Transverse colon (tissue), 4 donors: ENCODE measurements at regions not wholly inside any gene's neighbourhood (a gene's known extent, or its start where the extent isn't known, plus 50 kb on each side); places are given as distances from the start of the nearest gene placed in this dataset.

Source experiments
- DNase-seq: peaks from one replicate; pipeline ENCODE4 v3.0.0-alpha.2; 2019
- H3K27ac ChIP-seq, 4 donors: fragments of 200-600 bp; sonication (generic); 2 replicates each; pipeline ENCODE4 v1.5.1; 2016 to 2018; ENCODE audit warnings: inconsistent platforms in 4 of 4
- H3K27me3 ChIP-seq: fragments of 200-600 bp; sonication (generic); 2 replicates; pipeline ENCODE4 v1.5.1; 2017; ENCODE audit warnings: inconsistent platforms
- H3K36me3 ChIP-seq, 4 donors: fragments of 200-600 bp; sonication (generic); 2 replicates each; pipeline ENCODE4 v1.5.1; 2017 to 2019; ENCODE audit warnings: inconsistent platforms in 4 of 4
- H3K4me1 ChIP-seq, 4 donors: fragments of 200-600 bp; sonication (generic); 2 replicates each; pipeline ENCODE4 v1.5.1; 2017 to 2020; ENCODE audit warnings: inconsistent platforms in 4 of 4
- H3K4me3 ChIP-seq, 4 donors: fragments of 200-600 bp; sonication (generic); 1 replicate in 1 of 4; 2 replicates in 3 of 4; pipeline versions ENCODE4 v1.5.1 to v1.6.1; 2017 to 2019; ENCODE audit warnings: inconsistent platforms in 4 of 4
- H3K9me3 ChIP-seq, 2 donors: fragments of 200-600 bp; sonication (generic); 2 replicates each; pipeline ENCODE4 v1.5.1; 2017 to 2019; ENCODE audit warnings: inconsistent platforms in 2 of 2
- EP300 ChIP-seq: sonication (generic); formaldehyde crosslinking; IDR thresholded peaks from one replicate; pipeline ENCODE4 v1.6.1; 2017; ENCODE audit warnings: antibody characterized with exemption, low read depth
- POLR2A ChIP-seq: fragments of 450-650 bp; IDR thresholded peaks from one replicate; pipeline ENCODE4 v1.6.1; 2016; ENCODE audit warnings: antibody characterized with exemption, mild to moderate bottlenecking, moderate library complexity
- POLR2AphosphoS5 ChIP-seq, 3 donors: sonication (generic); formaldehyde crosslinking; IDR thresholded peaks; one replicate each; pipeline ENCODE4 v1.6.1; 2016; ENCODE audit warnings: antibody characterized with exemption in 3 of 3
- WGBS, 2 donors: methylation state at CpG; one replicate each; pipeline ENCODE4 v1.1.5; 2018; ENCODE audit warnings: low coverage in 1 of 2; 5-methylcytosine and 5-hydroxymethylcytosine counted together
- in situ Hi-C, 4 donors: fragments of 200-750 bp; cut with MboI; loops; one replicate each; pipeline versions ENCODE4 v1.15.0 to v1.15.1; 2017; ENCODE audit warnings: low sequenced_read_pairs in 3 of 4, low pct_ligation_motif_present in 1 of 4, low pct_unique_long_range_greater_than_20kb in 1 of 4
- intact Hi-C: fragments of 100-400 bp; cut with DNase I; formaldehyde crosslinking; loops from one replicate; pipeline ENCODE4 v1.15.1; 2023; ENCODE audit warnings: low total_unique reads
- TF ChIP-seq, protein P1 (sequence below), 5 experiments: fragments of 200-600 bp in 3 of 5; fragments of 450-650 bp in 2 of 5; sonication (generic) in 3 of 5; IDR thresholded peaks; 1 replicate in 2 of 5; 2 replicates in 3 of 5; pipeline ENCODE4 v1.5.1; 2016 to 2017; ENCODE audit warnings: antibody characterized with exemption in 5 of 5, inconsistent platforms in 3 of 5, mild to moderate bottlenecking in 2 of 5, moderate library complexity in 1 of 5

DNA sequence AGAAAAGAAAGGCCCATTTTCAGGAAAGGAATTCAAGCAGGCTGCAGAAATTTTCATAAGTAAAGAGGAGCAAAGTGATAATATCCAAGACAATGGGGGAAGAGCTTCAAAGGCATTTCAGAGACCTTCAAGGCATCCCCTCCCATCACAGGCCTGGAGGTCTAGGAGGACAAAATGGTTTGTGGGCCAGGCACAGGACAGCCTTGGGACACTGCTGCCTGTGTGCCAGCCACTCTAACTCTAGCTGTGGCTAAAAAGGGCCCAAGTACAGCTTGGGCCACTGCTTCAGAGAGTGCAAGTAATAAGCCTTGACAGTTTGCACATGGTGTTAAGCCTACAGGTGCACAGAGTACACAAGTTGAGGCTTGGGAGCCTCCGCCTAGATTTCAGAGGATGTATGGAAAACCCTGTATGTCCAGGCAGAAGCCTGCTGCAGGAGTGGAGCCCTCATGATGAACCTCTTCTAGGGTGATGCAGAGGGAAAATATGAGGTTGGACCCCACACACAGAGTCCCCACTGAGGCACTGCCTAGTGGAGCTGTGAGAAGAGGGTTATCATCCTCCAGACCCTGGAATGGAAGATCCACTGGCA, 51.8 kb upstream of the ZSWIM5 start:
- Histone ChIP-seq H3K4me1 (peaks cover 0 to 10% (median 0%) of the 10 kb centered on the region in 4 donors), H3K27ac (no peak overlapping the region), H3K4me3 (no peak overlapping the region), H3K36me3 (no peaks in the 10 kb centered on the region), H3K27me3 (no peaks in the 10 kb centered on the region), H3K9me3 (peaks cover 14 to 18% of the 10 kb centered on the region in 2 donors)
- TF ChIP-seq, protein P1, sequence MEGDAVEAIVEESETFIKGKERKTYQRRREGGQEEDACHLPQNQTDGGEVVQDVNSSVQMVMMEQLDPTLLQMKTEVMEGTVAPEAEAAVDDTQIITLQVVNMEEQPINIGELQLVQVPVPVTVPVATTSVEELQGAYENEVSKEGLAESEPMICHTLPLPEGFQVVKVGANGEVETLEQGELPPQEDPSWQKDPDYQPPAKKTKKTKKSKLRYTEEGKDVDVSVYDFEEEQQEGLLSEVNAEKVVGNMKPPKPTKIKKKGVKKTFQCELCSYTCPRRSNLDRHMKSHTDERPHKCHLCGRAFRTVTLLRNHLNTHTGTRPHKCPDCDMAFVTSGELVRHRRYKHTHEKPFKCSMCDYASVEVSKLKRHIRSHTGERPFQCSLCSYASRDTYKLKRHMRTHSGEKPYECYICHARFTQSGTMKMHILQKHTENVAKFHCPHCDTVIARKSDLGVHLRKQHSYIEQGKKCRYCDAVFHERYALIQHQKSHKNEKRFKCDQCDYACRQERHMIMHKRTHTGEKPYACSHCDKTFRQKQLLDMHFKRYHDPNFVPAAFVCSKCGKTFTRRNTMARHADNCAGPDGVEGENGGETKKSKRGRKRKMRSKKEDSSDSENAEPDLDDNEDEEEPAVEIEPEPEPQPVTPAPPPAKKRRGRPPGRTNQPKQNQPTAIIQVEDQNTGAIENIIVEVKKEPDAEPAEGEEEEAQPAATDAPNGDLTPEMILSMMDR (IDR thresholded peaks at IDR 0.05), result no peak
- no peak for TF ChIP-seq POLR2AphosphoS5 (IDR thresholded peaks at IDR 0.05)
- TF ChIP-seq POLR2A, result no peak
- TF ChIP-seq EP300, result no peak
- intact Hi-C loops, result no loop called here
- DNase-seq, result no peak
- in situ Hi-C loops, result no loop called here
- WGBS, 2 donors, result 100% methylated on average over 1 of the region's 1 CpG

DNA sequence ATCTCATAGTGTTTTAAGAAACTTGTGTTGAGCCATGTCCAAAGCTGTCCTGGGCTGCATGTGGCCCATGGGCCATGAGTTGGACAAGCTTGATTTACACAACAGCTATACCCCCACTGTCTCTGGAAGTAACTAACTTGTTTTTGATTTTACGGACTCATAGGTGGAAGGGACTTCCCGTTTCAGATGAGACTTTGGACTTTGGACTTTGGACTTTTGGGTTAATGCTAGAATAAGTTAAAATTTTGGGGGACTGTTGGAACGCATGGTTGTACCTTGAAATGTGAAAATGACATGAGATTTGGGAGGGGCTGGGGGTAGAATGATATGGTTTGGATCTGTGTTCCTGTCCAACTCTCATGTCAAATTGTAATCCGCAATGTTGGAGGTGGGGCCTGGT, 52.6 kb upstream of the ZSWIM5 start:
- TF ChIP-seq, protein P1 (IDR thresholded peaks at IDR 0.05), result no peak
- TF ChIP-seq EP300 (no peak), POLR2AphosphoS5 (IDR thresholded peaks at IDR 0.05) (no peak), POLR2A (no peak)
- Histone ChIP-seq H3K4me1 (peaks cover 0 to 8% (median 0%) of the 10 kb centered on the region in 4 donors), H3K27ac (no peak overlapping the region), H3K36me3 (no peaks in the 10 kb centered on the region), H3K4me3 (no peak overlapping the region), H3K9me3 (peaks cover 14 to 18% of the 10 kb centered on the region in 2 donors), H3K27me3 (no peaks in the 10 kb centered on the region)
- intact Hi-C loops, result no loop called here
- no peak for DNase-seq
- WGBS, 2 donors, result 67 to 84% methylated on average over 2 to 4 of the region's 4 CpGs
- in situ Hi-C loops, result no loop called here

DNA sequence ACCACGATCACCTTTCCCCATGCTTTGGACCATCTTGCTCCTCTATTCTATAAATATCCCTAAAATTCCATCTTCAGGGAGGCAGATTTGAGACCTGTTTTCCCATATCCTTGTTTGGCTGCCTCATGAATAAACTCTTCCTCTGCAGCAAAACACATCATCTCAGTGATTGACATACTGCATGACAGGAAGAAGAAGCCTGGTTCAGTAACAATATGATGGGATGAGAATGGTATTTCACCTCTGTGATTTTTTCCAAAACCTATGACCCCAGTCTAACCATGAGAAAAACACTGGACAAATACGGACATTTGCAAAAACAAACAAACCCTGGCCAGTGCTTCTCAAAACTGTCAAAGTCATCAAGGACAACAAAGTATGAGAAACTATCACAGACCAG, 53.8 kb upstream of the ZSWIM5 start:
- in situ Hi-C loops, result no loop called here
- H3K9me3 ChIP-seq, result peaks cover 14 to 18% of the 10 kb centered on the region in 2 donors
- DNase-seq, result no peak
- intact Hi-C loops, result no loop called here
- no peak for TF ChIP-seq POLR2AphosphoS5 (IDR thresholded peaks at IDR 0.05)
- TF ChIP-seq POLR2A, result no peak
- no peak for TF ChIP-seq EP300
- TF ChIP-seq, protein P1 (IDR thresholded peaks at IDR 0.05), result no peak
- H3K36me3 ChIP-seq, result no peaks in the 10 kb centered on the region
- WGBS, 2 donors, result 82 to 100% methylated on average over 2 of the region's 2 CpGs
- H3K27me3 ChIP-seq, result no peaks in the 10 kb centered on the region
- H3K4me3 ChIP-seq, result no peak overlapping the region
- peaks cover 0 to 4% (median under 1%) of the 10 kb centered on the region in 4 donors for H3K4me1 ChIP-seq
- H3K27ac ChIP-seq, result no peak overlapping the region

DNA sequence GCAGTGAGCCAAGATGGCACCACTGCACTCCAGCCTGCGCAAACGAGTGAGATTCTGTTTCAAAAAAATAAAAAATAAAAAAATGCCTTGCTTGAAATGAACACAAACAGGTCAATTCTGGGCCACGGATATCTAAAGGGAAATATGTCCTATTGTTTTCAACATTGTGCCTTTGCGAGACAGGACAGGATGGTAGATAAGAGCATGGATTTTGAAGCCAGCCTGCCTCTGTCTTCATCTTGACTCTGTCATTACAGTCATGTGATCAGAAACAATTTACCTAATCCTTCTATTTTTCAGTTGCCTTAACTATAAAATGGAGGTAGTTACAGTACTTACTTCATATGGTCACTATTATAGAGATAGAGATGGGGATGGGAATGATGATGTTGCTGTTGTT, 56.7 kb upstream of the ZSWIM5 start:
- TF ChIP-seq, protein P1 (IDR thresholded peaks at IDR 0.05), result no peak
- TF ChIP-seq POLR2AphosphoS5 (IDR thresholded peaks at IDR 0.05) (no peak), POLR2A (no peak)
- no peaks in the 10 kb centered on the region for H3K36me3 ChIP-seq
- peaks cover 5 to 12% of the 10 kb centered on the region in 2 donors for H3K9me3 ChIP-seq
- H3K27me3 ChIP-seq, result no peaks in the 10 kb centered on the region
- WGBS, 2 donors, result 71 to 90% methylated on average over 2 to 4 of the region's 4 CpGs
- intact Hi-C loops, result no loop called here
- DNase-seq, result no peak
- in situ Hi-C loops, result no loop called here
- H3K27ac ChIP-seq, result no peak overlapping the region
- H3K4me3 ChIP-seq, result no peak overlapping the region
- H3K4me1 ChIP-seq, result peaks cover 11 to 26% (median 18%) of the 10 kb centered on the region in 4 donors
